Activated CD4-positive, alpha-beta T cell treated with anti-CD3 and anti-CD28 coated beads, Interleukin-2, Interleukin-6, amounts not matched to agents 100 ng/mL and 50 ng/mL, durations not matched to agents 16 hours and 8 hours (primary cell): ENCODE measurements at regions not wholly inside any gene's neighbourhood (a gene's known extent, or its start where the extent isn't known, plus 50 kb on each side); places are given as distances from the start of the nearest gene placed in this dataset.
"Not testable (repeated sequence)": the region's sequence is repeated elsewhere in the genome, so short reads cannot be mapped to it uniquely, and the experiment has no call there.

Experiments
- DNase-seq: peaks from one replicate; pipeline ENCODE4 v3.0.0-alpha.2; 2020

DNA sequence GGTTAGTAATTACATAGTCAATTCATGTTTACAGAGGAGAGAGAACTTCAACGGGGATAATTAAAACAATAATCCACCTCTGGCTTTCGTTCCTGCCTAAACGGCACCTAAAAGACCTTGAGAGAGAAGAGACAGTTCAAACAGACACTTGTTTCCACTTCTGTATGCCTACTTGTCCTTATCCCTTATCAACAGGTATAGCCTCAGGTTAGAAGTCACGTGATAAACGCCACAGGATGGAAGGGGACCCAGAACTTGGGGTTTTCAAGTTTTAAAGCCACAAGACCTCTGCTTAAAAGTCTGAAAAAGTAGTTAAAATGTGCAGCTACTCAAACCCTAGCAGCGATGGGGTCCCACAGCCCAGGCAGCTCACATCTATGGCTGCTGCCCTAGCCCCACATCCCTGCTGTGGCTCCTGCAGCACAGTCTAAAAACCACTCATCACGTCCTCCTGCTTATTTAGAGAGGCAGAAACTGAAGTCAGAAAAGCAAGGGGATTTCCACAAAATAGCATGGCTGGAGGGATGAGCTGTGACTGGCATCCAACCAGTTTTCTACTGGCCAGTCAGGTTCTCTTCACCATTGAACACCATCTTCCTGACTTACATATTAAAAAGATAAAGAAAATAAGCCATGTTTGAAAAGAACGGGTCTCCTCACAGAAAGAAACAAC is 51.2 kb upstream of the SEC16B start:
- DNase-seq = no peak

DNA sequence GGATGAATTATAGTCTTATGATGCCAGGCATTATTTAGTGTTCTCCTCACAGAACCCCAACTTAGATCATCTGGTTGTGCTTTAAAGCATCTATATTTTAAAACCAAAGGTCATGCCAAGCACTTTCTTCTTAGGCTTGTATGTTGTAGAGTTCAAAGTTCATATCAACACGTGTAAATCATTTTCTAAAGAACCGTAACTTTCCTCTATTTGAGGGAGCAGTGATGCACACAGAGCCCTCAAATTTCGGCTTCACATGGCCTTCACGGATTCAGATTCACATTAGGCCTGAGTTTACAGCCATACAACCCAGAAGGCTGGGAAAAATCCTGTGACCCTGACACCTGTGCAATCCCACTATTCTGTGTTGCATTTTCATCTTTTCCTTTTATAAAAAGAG is 52.1 kb upstream of the SEC16B start:
- no peak for DNase-seq

DNA sequence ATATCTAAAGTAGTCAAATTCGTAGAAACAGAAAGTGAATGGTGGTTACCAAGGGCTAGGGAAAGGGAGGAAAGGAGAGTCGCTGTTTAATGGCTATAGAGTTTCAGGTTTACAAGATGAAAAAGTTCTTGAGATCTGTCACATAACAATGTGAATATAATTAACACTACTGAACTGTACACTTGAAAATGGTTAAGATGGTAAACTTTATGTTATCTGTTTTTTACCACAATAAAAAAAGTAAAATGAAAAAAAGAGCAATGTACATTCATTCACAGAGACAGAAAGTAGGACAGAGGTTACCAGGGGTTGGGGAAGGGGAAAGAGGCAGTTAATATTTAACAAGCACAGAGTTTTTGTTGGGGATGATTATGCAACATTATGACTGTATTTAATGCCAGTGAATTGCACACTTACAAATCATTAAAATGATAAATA is 53.3 kb upstream of the SEC16B start:
- DNase-seq = no peak

DNA sequence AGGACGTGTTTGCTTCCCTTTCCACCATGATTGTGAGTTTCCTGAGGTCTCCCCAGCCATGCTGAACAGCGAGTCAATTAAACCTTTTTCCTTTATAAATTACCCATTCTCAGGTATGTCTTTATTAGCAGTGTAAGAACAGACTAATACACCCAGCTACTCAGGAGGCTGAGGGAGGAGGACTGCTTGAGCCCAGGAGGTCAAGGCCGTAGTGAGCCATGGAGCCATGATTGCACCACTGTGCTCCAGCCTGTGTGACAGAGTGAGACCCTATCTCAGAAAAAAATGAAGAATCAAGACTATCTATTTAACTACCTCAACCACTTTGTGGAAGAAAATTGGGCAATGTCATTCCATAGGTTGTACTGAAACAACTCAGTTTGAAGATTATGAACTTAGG is 54.6 kb upstream of the SEC16B start:
- DNase-seq = no peak

DNA sequence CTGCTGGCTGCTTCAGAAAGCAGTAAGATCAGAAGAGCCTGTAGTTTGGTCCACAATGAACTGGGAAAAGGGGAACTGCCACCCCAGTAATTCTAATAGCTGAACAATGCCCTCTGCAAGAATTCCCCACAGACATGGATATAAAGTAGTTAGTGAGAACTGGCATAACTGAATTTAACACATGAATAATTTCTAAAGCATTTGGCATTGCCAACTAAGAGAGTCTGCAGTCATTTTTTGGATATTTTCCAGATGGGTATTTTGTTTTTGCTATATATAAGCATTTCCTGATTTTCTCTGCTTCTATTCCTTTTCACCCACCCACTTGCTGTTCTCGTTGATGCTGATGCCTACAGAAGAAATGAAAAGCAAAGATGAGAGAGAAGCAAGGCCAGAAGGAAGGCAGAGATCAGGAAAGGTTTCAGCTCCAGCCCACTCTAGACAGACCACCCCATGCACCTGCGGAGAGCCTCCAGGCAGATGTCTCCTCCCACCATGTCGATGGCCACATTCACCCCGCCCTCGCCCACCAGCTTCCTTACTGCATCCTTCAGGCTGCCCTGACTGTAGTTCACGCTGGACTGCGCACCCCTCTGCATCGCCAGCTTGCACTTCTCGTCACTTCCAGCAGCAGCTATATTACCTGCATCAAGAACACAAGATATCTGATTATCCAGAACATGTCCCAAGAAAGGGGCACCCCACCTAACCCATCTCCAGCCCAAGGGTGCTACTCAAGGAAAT is 55.9 kb upstream of the SEC16B start:
- DNase-seq = no peak

DNA sequence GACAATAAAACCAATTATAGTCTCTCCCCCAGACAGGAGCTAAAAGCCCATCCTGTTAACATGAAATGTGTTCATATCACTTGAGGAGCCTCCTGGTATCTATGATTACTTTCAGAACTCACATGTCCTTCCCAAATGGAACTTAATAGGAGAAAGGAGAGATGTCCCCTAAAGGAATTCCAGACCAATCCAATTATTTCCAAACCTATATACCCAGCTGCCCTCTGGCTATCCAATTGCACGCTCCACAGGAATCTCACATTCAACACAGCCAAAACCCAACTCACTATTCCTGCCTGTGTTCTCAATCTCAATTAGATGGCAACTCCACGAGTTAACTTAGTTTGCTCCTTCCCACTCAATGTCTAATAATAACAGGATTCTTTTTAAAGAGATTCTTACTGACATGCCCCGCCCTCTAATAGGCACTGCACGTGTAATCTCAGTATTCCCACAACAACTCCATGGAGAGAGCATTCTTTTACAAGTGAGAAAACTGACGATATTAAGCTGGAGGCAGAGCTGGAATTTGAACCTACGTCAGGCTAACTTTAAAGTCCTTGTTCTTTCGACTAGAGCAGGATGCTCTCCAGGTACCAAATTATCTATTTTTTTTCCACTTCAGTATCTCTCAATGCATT is 59.1 kb upstream of the SEC16B start:
- no peak for DNase-seq

DNA sequence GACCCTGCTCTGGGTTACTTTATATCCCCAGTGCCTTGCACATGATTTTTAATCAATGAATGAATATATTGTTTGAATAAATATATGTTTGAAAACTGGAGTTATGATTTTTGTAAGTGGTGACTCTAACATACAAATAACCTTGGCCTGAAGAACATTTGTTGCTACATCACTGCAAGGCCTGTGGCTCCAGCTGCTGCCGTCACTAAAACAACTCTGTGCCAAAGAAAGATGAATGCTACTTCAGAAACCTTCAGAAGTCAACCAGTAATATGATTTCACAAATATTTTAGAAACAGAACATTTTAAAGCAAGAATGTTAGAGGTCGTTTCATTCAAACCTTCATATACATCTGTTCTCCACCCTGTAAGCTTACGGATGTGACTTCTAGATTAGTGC is 60.6 kb upstream of the SEC16B start:
- DNase-seq = no peak

DNA sequence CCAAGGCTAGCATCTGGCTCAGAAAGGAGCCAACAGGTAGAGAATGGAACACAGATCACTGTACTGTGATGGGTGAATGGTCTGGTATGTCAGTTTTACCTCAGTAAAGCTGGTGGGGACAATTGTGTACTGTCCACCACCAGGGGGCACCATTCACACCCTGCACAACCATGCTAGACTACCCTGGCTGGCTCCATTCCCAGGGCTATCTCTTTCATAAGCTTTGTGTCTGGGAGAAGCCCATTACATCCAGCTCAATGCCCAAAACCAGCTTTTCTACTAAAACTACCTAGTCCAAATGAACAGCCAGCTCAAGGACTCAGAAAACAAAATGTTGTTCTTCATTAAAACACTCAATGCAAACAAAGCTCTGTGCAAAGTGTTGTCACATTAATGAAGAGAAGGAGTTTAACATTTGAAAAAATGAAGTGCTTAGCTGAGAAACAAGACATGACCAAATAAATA is 62.0 kb upstream of the RASAL2 start:
- peak; percentile 50 for DNase-seq

DNA sequence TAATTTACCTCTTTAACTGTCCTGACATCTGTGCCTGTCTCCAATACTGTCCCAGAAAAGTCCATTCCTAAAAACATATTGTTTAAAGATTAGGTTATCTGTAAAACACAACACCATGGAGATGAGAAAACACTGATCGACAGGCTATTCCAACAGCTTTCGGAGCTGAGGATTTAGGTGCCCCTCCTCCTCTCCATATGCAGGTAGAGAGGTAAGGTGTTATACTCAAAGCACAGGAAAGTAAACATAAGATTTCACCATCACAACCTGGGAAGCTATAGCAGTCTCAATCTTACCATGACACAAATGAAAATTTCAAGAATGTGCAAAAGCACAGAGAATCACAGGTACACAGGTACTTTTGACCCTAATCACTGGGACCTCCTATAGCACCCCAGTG is 60.9 kb upstream of the RASAL2 start:
- DNase-seq = no peak

DNA sequence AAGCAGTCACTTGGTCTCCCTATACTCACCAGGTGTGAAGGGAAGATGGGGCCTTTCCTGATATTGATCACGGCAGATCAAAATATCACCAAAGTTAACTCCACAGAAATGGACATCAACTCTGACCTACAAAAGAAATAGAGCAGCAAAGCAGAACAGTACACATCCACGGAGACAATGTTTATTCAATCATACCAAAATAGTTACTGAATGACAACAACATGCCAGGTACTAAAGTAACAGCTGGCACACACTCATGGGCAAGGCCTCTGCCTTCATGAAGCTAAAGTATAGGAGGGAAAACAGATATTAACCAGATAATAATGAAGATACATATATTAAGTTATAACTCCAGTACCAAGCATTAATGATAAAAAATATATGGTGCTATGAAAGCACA is 59.2 kb upstream of the RASAL2 start:
- no peak for DNase-seq

DNA sequence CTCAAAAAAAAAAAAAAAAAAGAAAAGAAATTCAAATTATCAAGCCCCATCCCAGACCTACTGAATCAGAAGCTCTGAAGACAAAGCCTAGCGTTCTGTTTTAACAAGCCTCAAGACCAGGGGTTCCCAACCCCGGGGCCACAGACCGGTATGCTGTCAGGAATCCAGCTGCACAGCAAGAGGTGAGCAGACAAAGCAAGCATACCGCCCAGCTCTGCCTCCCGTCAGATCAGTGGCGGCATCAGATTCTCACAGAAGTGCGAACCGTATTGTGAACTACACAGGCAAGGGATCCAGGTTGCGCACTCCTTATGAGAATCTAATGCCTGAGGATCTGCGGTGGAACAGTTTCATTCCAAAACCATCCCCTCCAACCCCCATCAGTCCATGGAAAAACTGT is 57.8 kb upstream of the RASAL2 start:
- no peak for DNase-seq

DNA sequence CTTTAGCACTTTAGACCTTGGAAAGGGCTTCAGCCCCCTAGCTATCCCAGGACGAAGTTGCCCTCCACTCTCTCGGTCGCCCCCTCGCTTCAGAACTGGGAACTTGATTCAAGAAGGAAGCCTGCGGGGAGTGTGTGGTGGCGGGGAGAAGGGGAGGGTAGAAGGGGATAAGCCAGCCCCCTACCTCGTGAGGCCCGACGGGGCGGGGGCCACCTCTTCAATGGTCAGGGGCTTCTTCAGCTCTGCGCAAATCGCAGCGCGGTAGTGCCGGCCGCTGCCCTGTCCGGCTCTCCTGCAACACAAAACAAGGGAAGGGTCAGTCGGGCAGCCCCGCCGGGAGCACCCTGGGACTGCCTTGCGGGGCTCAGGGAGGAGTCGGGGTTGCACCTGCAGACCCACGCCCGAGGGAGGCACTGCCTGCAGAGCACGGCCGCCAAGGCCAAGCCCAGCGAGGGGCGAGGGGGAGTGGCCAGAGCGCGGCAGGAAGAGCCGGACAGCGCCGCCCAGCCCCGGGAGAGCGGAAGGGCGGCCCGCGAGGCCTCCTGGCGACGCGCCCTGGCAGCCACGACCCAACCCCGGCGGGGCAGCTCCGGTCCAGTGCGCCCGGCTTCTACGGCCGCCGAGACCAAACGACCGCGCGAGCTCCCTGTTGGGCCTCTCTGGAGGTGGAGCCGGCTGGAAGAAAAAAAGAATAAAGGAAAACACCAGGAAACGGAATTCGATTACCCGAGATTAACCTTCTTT is 56.2 kb upstream of the RASAL2 start:
- no peak for DNase-seq

DNA sequence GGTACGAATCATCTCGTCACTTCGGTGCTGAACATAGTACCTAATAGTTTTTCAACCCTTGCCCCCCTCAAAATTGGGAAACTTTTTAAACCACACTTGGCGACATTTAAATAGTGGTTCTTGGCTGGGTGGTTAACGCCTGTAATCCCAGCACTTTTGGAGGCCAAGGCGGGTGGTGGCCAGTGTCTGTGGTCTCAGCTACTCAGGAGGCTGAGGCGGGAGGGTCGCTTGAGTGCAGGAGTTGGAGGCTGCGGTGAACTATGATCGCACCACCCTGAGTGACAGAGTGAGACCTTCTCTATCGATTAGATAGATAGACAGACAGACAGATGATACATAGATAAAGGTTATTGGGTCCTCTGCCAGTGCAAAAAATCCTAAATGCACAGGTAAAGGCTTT is 55.5 kb upstream of the RASAL2 start:
- DNase-seq = no peak

DNA sequence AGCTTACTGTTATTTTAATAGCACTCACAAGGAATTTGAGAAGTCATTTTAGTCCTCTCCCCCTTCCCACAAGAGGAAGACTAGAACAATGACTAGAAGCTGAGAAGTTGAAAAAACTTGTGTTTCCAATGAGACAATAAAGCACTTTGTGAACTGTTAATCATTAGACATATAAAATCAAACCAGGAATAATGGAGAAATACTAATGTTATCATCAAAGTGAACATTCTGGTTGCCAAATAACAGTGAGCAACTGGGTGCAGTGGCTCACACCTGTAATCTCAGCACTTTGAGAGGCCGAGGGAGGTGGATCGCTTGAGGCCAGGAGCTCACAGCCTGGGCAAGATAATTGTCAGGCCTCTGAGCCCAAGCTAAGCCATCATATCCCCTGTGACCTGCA is 54.0 kb upstream of the RASAL2 start:
- DNase-seq = no peak

DNA sequence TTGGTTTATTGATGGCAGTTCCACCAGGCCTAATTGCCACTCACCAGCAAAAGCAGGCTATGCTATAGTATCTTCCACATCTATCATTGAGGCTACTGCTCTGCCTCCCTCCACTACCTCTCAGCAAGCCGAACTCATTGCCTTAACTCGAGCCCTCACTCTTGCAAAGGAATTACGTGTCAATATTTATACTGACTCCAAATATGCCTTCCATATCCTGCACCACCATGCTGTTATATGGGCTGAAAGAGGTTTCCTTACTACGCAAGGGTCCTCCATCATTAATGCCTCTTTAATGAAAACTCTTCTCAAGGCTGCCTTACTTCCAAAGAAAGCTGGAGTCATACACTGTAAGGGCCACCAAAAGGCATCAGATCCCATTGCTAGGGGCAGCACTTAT is 50.0 kb upstream of the RASAL2 start:
- DNase-seq = not testable (repeated sequence)
